H9 (cell line): ENCODE measurements at regions not wholly inside any gene's neighbourhood (a gene's known extent, or its start where the extent isn't known, plus 50 kb on each side); places are given as distances from the start of the nearest gene placed in this dataset.
A peak's percentile ranks its signal among the peaks of the same experiment; 100 is the strongest.

Source experiments
- DNase-seq: peaks from one replicate; pipeline ENCODE4 v3.0.0-alpha.2; 2017
- H2AFZ ChIP-seq: one replicate; pipeline ENCODE4 v1.6.1; 2013; ENCODE audit warnings: mild to moderate bottlenecking, low read length, control low read depth, moderate library complexity
- H2AK5ac ChIP-seq: 2 replicates; pipeline ENCODE4 v1.6.1; 2013; ENCODE audit warnings: low read length, control low read depth, mixed read lengths; ENCODE audit not compliant: insufficient read length
- H2BK120ac ChIP-seq: one replicate; pipeline ENCODE4 v1.6.1; 2013; ENCODE audit warnings: low read depth, mild to moderate bottlenecking, low read length, control low read depth, inconsistent platforms; ENCODE audit not compliant: poor library complexity, severe bottlenecking
- H2BK12ac ChIP-seq: 2 replicates; pipeline ENCODE4 v1.6.1; 2013; ENCODE audit warnings: low read length, control low read depth, mixed read lengths, low read depth; ENCODE audit not compliant: insufficient read length
- H2BK15ac ChIP-seq: 2 replicates; pipeline ENCODE4 v1.6.1; 2013; ENCODE audit warnings: low read depth, low read length, control low read depth
- H2BK20ac ChIP-seq: one replicate; pipeline ENCODE4 v1.6.1; 2013; ENCODE audit warnings: low read depth, mild to moderate bottlenecking, low read length, control low read depth, inconsistent platforms; ENCODE audit not compliant: poor library complexity, severe bottlenecking
- H2BK5ac ChIP-seq: 2 replicates; pipeline ENCODE4 v1.6.1; 2013; ENCODE audit warnings: low read length, control low read depth, mixed read lengths; ENCODE audit not compliant: insufficient read length
- H3K14ac ChIP-seq: 2 replicates; pipeline ENCODE4 v1.6.1; 2013; ENCODE audit warnings: low read length, control low read depth; ENCODE audit not compliant: insufficient read depth
- H3K18ac ChIP-seq: 2 replicates; pipeline ENCODE4 v1.6.1; 2013; ENCODE audit warnings: low read depth, mild to moderate bottlenecking, mixed read lengths, low read length, control low read depth; ENCODE audit not compliant: insufficient read length
- H3K23ac ChIP-seq: 2 replicates; pipeline ENCODE4 v1.6.1; 2013; ENCODE audit warnings: low read length, control low read depth, mixed read lengths, low read depth; ENCODE audit not compliant: insufficient read length
- H3K23me2 ChIP-seq: 2 replicates; pipeline ENCODE4 v1.6.1; 2013; ENCODE audit warnings: low read depth, mild to moderate bottlenecking, mixed read lengths, low read length, control low read depth; ENCODE audit not compliant: insufficient read length, poor library complexity, severe bottlenecking
- H3K27ac ChIP-seq: 2 replicates; pipeline ENCODE4 v1.5.1; 2013; ENCODE audit warnings: low read length, control low read depth, mixed read lengths, low read depth; ENCODE audit not compliant: insufficient read length
- H3K27me3 ChIP-seq: 2 replicates; pipeline ENCODE4 v1.6.1; 2013; ENCODE audit warnings: low read length, control low read depth, inconsistent platforms; ENCODE audit not compliant: insufficient read depth
- H3K4ac ChIP-seq: 2 replicates; pipeline ENCODE4 v1.6.1; 2013; ENCODE audit warnings: low read depth, mild to moderate bottlenecking, control low read depth, inconsistent platforms, low read length, moderate library complexity
- H3K4me1 ChIP-seq: 2 replicates; pipeline ENCODE4 v1.6.1; 2013; ENCODE audit warnings: low read length, control low read depth, inconsistent platforms; ENCODE audit not compliant: insufficient read depth
- H3K4me2 ChIP-seq: 2 replicates; pipeline ENCODE4 v1.6.1; 2013; ENCODE audit warnings: low read length, control low read depth, mixed read lengths; ENCODE audit not compliant: insufficient read length, insufficient read depth
- H3K56ac ChIP-seq: 2 replicates; pipeline ENCODE4 v1.6.1; 2013; ENCODE audit warnings: low read depth, mild to moderate bottlenecking, mixed read lengths, low read length, control low read depth; ENCODE audit not compliant: insufficient read length
- H3K79me1 ChIP-seq: 2 replicates; pipeline ENCODE4 v1.6.1; 2013; ENCODE audit warnings: low read depth, mild to moderate bottlenecking, moderate library complexity, low read length, control low read depth, inconsistent platforms; ENCODE audit not compliant: insufficient read depth, poor library complexity, severe bottlenecking
- H3K79me2 ChIP-seq: 2 replicates; pipeline ENCODE4 v1.6.1; 2013; ENCODE audit warnings: low read length, control low read depth, inconsistent platforms; ENCODE audit not compliant: insufficient read depth
- H3K9ac ChIP-seq: 2 replicates; pipeline ENCODE4 v1.6.1; 2013; ENCODE audit warnings: low read length, control low read depth, mixed read lengths; ENCODE audit not compliant: insufficient read length; ENCODE audit errors: extremely low read depth
- H3K9me3 ChIP-seq: one replicate; pipeline ENCODE4 v1.6.1; 2013; ENCODE audit warnings: low read depth, low read length, inconsistent platforms; ENCODE audit not compliant: control insufficient read depth
- H3T11ph ChIP-seq: one replicate; pipeline ENCODE4 v1.6.1; 2013; ENCODE audit warnings: mild to moderate bottlenecking, low read length, control low read depth, inconsistent platforms
- H4K20me1 ChIP-seq: one replicate; pipeline ENCODE4 v1.6.1; 2013; ENCODE audit not compliant: control insufficient read depth, insufficient read length, insufficient read depth
- H4K5ac ChIP-seq: 2 replicates; pipeline ENCODE4 v1.6.1; 2013; ENCODE audit warnings: low read depth, mild to moderate bottlenecking, mixed read lengths, low read length, control low read depth; ENCODE audit not compliant: insufficient read length
- H4K8ac ChIP-seq: replicated peaks from 2 replicates; pipeline ENCODE4 v1.6.1; 2013; ENCODE audit warnings: low read length, control low read depth, mixed read lengths, low read depth; ENCODE audit not compliant: insufficient read length
- H4K91ac ChIP-seq: 2 replicates; pipeline ENCODE4 v1.6.1; 2013; ENCODE audit warnings: low read depth, mild to moderate bottlenecking, moderate library complexity, mixed read lengths, low read length, control low read depth; ENCODE audit not compliant: insufficient read length
- H3K27ac Mint-ChIP-seq, 3 experiments: 2 replicates in 2 of 3; 3 replicates in 1 of 3; pipeline ENCODE4 v1.8.0; 2020 to 2021; ENCODE audit warnings: mixed read lengths in 3 of 3, mild to moderate bottlenecking in 1 of 3, moderate library complexity in 1 of 3
- H3K27me3 Mint-ChIP-seq: 2 replicates; pipeline ENCODE4 v1.8.0; 2021; ENCODE audit warnings: low read depth, mild to moderate bottlenecking, moderate library complexity, mixed read lengths
- H3K36me3 Mint-ChIP-seq, 3 experiments: 2 replicates in 2 of 3; 3 replicates in 1 of 3; pipeline ENCODE4 v1.8.0; 2020 to 2021; ENCODE audit warnings: low read depth in 3 of 3, mixed read lengths in 3 of 3; ENCODE audit not compliant: insufficient read depth in 1 of 3
- H3K4me1 Mint-ChIP-seq, 2 experiments: 2 replicates each; pipeline ENCODE4 v1.8.0; 2020; ENCODE audit warnings: mixed read lengths in 2 of 2
- H3K4me3 Mint-ChIP-seq, 2 experiments: 2 replicates in 1 of 2; 3 replicates in 1 of 2; pipeline ENCODE4 v1.8.0; 2020 to 2021; ENCODE audit warnings: mild to moderate bottlenecking in 2 of 2, mixed read lengths in 2 of 2, moderate library complexity in 1 of 2
- H3K9me3 Mint-ChIP-seq, 2 experiments: 2 replicates in 1 of 2; 3 replicates in 1 of 2; pipeline ENCODE4 v1.8.0; 2020; ENCODE audit warnings: mild to moderate bottlenecking in 2 of 2, mixed read lengths in 2 of 2, moderate library complexity in 1 of 2
- CTCF ChIP-seq: fragments of 200-600 bp; sonication (generic); conservative IDR thresholded peaks from 3 replicates; pipeline ENCODE4 v1.8.0; 2021; ENCODE audit warnings: antibody characterized with exemption, mild to moderate bottlenecking
- WGBS: extraction: QIAGEN DNeasy Blood & Tissue Kit; methylation state at CpG from one replicate; pipeline ENCODE4 v1.1.7; 2013; ENCODE audit warnings: missing lambda C conversion rate, low lambda C conversion rate, mixed read lengths; ENCODE audit not compliant: insufficient read length; ENCODE audit errors: extremely low coverage; 5-methylcytosine and 5-hydroxymethylcytosine counted together

- no peak overlapping the region for H3K56ac ChIP-seq
- no peaks in the 10 kb centered on the region for H3K4me1 ChIP-seq
- H4K5ac ChIP-seq: no peak overlapping the region
- H4K8ac ChIP-seq: no peak overlapping the region
- H3K14ac ChIP-seq: no peak overlapping the region
- H2AK5ac ChIP-seq: no peak overlapping the region
- no peak overlapping the region for H2BK20ac ChIP-seq
- peaks cover 0 to 2% of the 10 kb centered on the region in 2 experiments; a peak in 2 of 4 replicates for H3K4me1 Mint-ChIP-seq
- H3K9me3 Mint-ChIP-seq: no peaks in the 10 kb centered on the region
- H3K4ac ChIP-seq: no peak overlapping the region
- no CpG with 5 or more reads among the region's 12 CpGs for WGBS
- no peak overlapping the region for H2BK120ac ChIP-seq
- H3K27me3 Mint-ChIP-seq: peaks cover 5% of the 10 kb centered on the region
- H3K9ac ChIP-seq: no peak overlapping the region
- no peak overlapping the region for H3K4me3 Mint-ChIP-seq
- peaks cover 3% of the 10 kb centered on the region for H3K23me2 ChIP-seq
- no peak overlapping the region for H3K27ac ChIP-seq
- no peak overlapping the region for H3K23ac ChIP-seq
- DNase-seq: peak; percentile 74
- no peaks in the 10 kb centered on the region for H4K20me1 ChIP-seq
- no peaks in the 10 kb centered on the region for H3K9me3 ChIP-seq
- no peaks in the 10 kb centered on the region for H3K79me1 ChIP-seq
- no peak overlapping the region for H2BK15ac ChIP-seq
- no peaks in the 10 kb centered on the region for H3K27me3 ChIP-seq
- H2BK12ac ChIP-seq: no peak overlapping the region
- no peak overlapping the region for H4K91ac ChIP-seq
- peak; percentile 87 for TF ChIP-seq CTCF
- no peak overlapping the region for H3T11ph ChIP-seq
- H2AFZ ChIP-seq: no peak overlapping the region
- no peaks in the 10 kb centered on the region for H3K79me2 ChIP-seq
- no peak overlapping the region for H3K4me2 ChIP-seq
- no peak overlapping the region; a peak in 1 of 7 replicates for H3K27ac Mint-ChIP-seq
- no peak overlapping the region for H3K18ac ChIP-seq
- no peak overlapping the region for H2BK5ac ChIP-seq
- H3K36me3 Mint-ChIP-seq: no peaks in the 10 kb centered on the region
These were observed 58.7 kb upstream of the PABPC3 start for GRCh38 chr13:25037057-25037813.
